ENCODE measurements at regions not wholly inside any gene's neighbourhood (a gene's known extent, or its start where the extent isn't known, plus 50 kb on each side); places are given as distances from the start of the nearest gene placed in this dataset.

- TF ChIP-seq, protein P1, sequence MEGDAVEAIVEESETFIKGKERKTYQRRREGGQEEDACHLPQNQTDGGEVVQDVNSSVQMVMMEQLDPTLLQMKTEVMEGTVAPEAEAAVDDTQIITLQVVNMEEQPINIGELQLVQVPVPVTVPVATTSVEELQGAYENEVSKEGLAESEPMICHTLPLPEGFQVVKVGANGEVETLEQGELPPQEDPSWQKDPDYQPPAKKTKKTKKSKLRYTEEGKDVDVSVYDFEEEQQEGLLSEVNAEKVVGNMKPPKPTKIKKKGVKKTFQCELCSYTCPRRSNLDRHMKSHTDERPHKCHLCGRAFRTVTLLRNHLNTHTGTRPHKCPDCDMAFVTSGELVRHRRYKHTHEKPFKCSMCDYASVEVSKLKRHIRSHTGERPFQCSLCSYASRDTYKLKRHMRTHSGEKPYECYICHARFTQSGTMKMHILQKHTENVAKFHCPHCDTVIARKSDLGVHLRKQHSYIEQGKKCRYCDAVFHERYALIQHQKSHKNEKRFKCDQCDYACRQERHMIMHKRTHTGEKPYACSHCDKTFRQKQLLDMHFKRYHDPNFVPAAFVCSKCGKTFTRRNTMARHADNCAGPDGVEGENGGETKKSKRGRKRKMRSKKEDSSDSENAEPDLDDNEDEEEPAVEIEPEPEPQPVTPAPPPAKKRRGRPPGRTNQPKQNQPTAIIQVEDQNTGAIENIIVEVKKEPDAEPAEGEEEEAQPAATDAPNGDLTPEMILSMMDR (IDR thresholded peaks at IDR 0.05; ENCODE audit: extremely low read depth, insufficient read depth, missing control alignments) = no peak
- DNase-seq (ENCODE audit: low spot score) = no peak
- in situ Hi-C loops (cut with MboI; ENCODE audit: low pct_unique_long_range_greater_than_20kb, low sequenced_read_pairs, unreplicated experiment) = no loop called here
Observed at GRCh38 chr6:120304223-120304622, 954.7 kb upstream of the MAN1A1 start.

- DNase-seq (ENCODE audit: low spot score) = no peak
- TF ChIP-seq, protein P1 (IDR thresholded peaks at IDR 0.05; ENCODE audit: extremely low read depth, insufficient read depth, missing control alignments) = no peak
- in situ Hi-C loops (cut with MboI; ENCODE audit: low pct_unique_long_range_greater_than_20kb, low sequenced_read_pairs, unreplicated experiment) = no loop called here
Observed at GRCh38 chr6:120303527-120303926, 954.0 kb upstream of the MAN1A1 start.

- in situ Hi-C loops (cut with MboI; ENCODE audit: low pct_unique_long_range_greater_than_20kb, low sequenced_read_pairs, unreplicated experiment) = no loop called here
- TF ChIP-seq, protein P1 (IDR thresholded peaks at IDR 0.05; ENCODE audit: extremely low read depth, insufficient read depth, missing control alignments) = no peak
- DNase-seq (ENCODE audit: low spot score) = no peak
Observed at GRCh38 chr6:120302041-120302440, 952.5 kb upstream of the MAN1A1 start.

- no peak for DNase-seq (ENCODE audit: low spot score)
- TF ChIP-seq, protein P1 (IDR thresholded peaks at IDR 0.05; ENCODE audit: extremely low read depth, insufficient read depth, missing control alignments) = no peak
- in situ Hi-C loops (cut with MboI; ENCODE audit: low pct_unique_long_range_greater_than_20kb, low sequenced_read_pairs, unreplicated experiment) = no loop called here
Observed at GRCh38 chr6:120290964-120291363, 941.4 kb upstream of the MAN1A1 start.

DNA sequence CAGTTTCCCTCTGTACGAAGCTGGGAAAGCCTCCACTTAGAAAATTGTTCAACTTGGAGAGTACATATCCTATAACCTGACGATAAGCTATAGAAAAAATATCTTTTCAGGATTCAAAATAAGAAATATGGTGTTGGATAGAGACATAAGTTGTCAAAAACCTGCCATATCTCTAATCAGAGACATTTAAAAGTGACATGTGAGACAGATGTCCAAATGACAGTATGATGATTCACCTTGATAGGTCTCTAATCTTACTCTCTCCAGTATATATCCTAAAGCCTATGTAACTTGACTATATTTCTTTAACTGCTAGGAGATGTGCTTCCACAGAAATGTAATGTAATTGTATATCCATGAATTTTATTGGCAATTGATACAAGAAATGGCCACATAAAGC, 932.4 kb upstream of the MAN1A1 start:
- TF ChIP-seq, protein P1 (IDR thresholded peaks at IDR 0.05; ENCODE audit: extremely low read depth, insufficient read depth, missing control alignments) = no peak
- in situ Hi-C loops (cut with MboI; ENCODE audit: low pct_unique_long_range_greater_than_20kb, low sequenced_read_pairs, unreplicated experiment) = no loop called here
- DNase-seq (ENCODE audit: low spot score) = no peak

- in situ Hi-C loops (cut with MboI; ENCODE audit: low pct_unique_long_range_greater_than_20kb, low sequenced_read_pairs, unreplicated experiment) = no loop called here
- DNase-seq (ENCODE audit: low spot score) = no peak
- TF ChIP-seq, protein P1 (IDR thresholded peaks at IDR 0.05; ENCODE audit: extremely low read depth, insufficient read depth, missing control alignments) = no peak
Observed at GRCh38 chr6:120279466-120280167, 930.1 kb upstream of the MAN1A1 start.

Data from GM13977 (cell line).